Neuronal stem cell (in vitro differentiated cells): ENCODE measurements at regions not wholly inside any gene's neighbourhood (a gene's known extent, or its start where the extent isn't known, plus 50 kb on each side); places are given as distances from the start of the nearest gene placed in this dataset.

Experiments used
- DNase-seq: peaks from one replicate; pipeline ENCODE4 v3.0.0-alpha.2; 2013; ENCODE audit warnings: low spot score
- H2AFZ ChIP-seq: one replicate; pipeline ENCODE4 v1.6.1; 2013; ENCODE audit warnings: mild to moderate bottlenecking, low read length, inconsistent platforms
- H2AK5ac ChIP-seq: 2 replicates; pipeline ENCODE4 v1.6.1; 2013; ENCODE audit warnings: low read depth, mild to moderate bottlenecking, inconsistent platforms, low read length, moderate library complexity, mixed read lengths
- H2BK120ac ChIP-seq: 2 replicates; pipeline ENCODE4 v1.6.1; 2013; ENCODE audit warnings: low read depth, mild to moderate bottlenecking, inconsistent platforms, low read length, moderate library complexity, mixed read lengths
- H2BK12ac ChIP-seq: one replicate; pipeline ENCODE4 v1.6.1; 2013; ENCODE audit warnings: low read length, inconsistent platforms
- H2BK15ac ChIP-seq: 2 replicates; pipeline ENCODE4 v1.6.1; 2013; ENCODE audit warnings: mild to moderate bottlenecking, low read length, inconsistent platforms, mixed read lengths
- H2BK5ac ChIP-seq: one replicate; pipeline ENCODE4 v1.6.1; 2013; ENCODE audit warnings: inconsistent platforms, mild to moderate bottlenecking, low read length, moderate library complexity
- H3K14ac ChIP-seq: one replicate; pipeline ENCODE4 v1.6.1; 2013; ENCODE audit warnings: low read length, inconsistent platforms
- H3K18ac ChIP-seq: 2 replicates; pipeline ENCODE4 v1.6.1; 2013; ENCODE audit warnings: low read length, inconsistent platforms
- H3K23ac ChIP-seq: 2 replicates; pipeline ENCODE4 v1.6.1; 2013; ENCODE audit warnings: low read depth, mild to moderate bottlenecking, mixed read lengths, low read length, inconsistent platforms; ENCODE audit not compliant: poor library complexity
- H3K27ac ChIP-seq: replicated peaks from 3 replicates; pipeline ENCODE4 v1.5.1; 2013; ENCODE audit warnings: low read length, inconsistent platforms
- H3K27me3 ChIP-seq, 3 experiments: 2 replicates each; pipeline ENCODE4 v1.6.1; 2013; ENCODE audit warnings: low read length in 3 of 3, mild to moderate bottlenecking in 2 of 3, inconsistent platforms in 1 of 3, low read depth in 1 of 3, mixed read lengths in 1 of 3, moderate library complexity in 1 of 3; ENCODE audit not compliant: control insufficient read depth in 3 of 3, insufficient read depth in 3 of 3
- H3K36me3 ChIP-seq, 2 donors: replicated peaks in 1 of 2; 2 replicates each; pipeline ENCODE4 v1.6.1; 2013; ENCODE audit warnings: low read length in 2 of 2; ENCODE audit not compliant: control insufficient read depth in 2 of 2, insufficient read depth in 2 of 2
- H3K4ac ChIP-seq: 2 replicates; pipeline ENCODE4 v1.6.1; 2013; ENCODE audit warnings: inconsistent platforms, mild to moderate bottlenecking, low read length, moderate library complexity
- H3K4me1 ChIP-seq, 2 donors: 1 replicate in 1 of 2; 2 replicates in 1 of 2; pipeline ENCODE4 v1.6.1; 2013; ENCODE audit warnings: low read length in 2 of 2, low read depth in 1 of 2; ENCODE audit not compliant: control insufficient read depth in 2 of 2, insufficient read depth in 1 of 2
- H3K4me2 ChIP-seq: one replicate; pipeline ENCODE4 v1.6.1; 2013; ENCODE audit warnings: mild to moderate bottlenecking, low read length, inconsistent platforms; ENCODE audit not compliant: insufficient read depth, poor library complexity, severe bottlenecking
- H3K4me3 ChIP-seq, 2 donors: 2 replicates each; pipeline ENCODE4 v1.5.1; 2013; ENCODE audit warnings: low read length in 2 of 2, mild to moderate bottlenecking in 2 of 2, inconsistent platforms in 1 of 2, moderate library complexity in 1 of 2
- H3K79me1 ChIP-seq: one replicate; pipeline ENCODE4 v1.6.1; 2013; ENCODE audit warnings: low read depth, mild to moderate bottlenecking, inconsistent platforms, low read length, moderate library complexity
- H3K9ac ChIP-seq: one replicate; pipeline ENCODE4 v1.6.1; 2013; ENCODE audit warnings: mild to moderate bottlenecking, low read depth, low read length, inconsistent platforms; ENCODE audit not compliant: poor library complexity
- H3K9me3 ChIP-seq, 2 donors: replicated peaks in 1 of 2; 2 replicates each; pipeline versions ENCODE3 to v1.6.1; 2013; ENCODE audit warnings: low read length in 2 of 2, mild to moderate bottlenecking in 2 of 2, inconsistent platforms in 1 of 2, low read depth in 1 of 2, mixed read lengths in 1 of 2, moderate library complexity in 1 of 2; ENCODE audit not compliant: control insufficient read depth in 2 of 2, insufficient read depth in 1 of 2
- H4K8ac ChIP-seq: one replicate; pipeline ENCODE4 v1.6.1; 2013; ENCODE audit warnings: low read depth, mild to moderate bottlenecking, inconsistent platforms, low read length, moderate library complexity
- H4K91ac ChIP-seq: one replicate; pipeline ENCODE4 v1.6.1; 2013; ENCODE audit warnings: low read length, low read depth, mild to moderate bottlenecking, inconsistent platforms; ENCODE audit not compliant: poor library complexity
- WGBS, 2 donors: extraction: QIAGEN DNeasy Blood & Tissue Kit; methylation state at CpG; one replicate each; pipeline ENCODE4 v1.1.7; 2013; ENCODE audit warnings: missing lambda C conversion rate in 2 of 2, mixed read lengths in 1 of 2; ENCODE audit not compliant: insufficient read length in 2 of 2, insufficient replicate concordance in 1 of 2; ENCODE audit errors: extremely low coverage in 2 of 2; 5-methylcytosine and 5-hydroxymethylcytosine counted together

DNA sequence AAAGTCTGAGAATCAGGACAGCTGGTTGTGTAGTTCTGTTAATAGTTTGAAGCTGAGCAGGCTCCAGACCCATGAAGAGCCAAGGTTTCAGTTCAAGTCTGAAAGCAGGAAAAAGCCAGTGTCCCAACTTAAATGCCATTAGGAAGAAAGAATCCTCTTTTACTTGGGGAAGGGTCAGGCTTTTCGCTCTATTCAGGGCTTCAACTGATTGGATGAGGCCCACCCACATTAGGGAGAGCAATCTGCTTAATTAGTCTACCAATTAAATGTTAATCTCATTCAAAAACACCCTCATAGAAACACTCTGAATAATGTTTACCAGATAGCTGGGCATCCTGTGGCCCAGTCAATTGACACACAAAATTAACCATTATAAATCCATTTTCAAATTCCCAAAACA, 462.2 kb downstream of the EPM2A start:
- H3K27ac ChIP-seq, result no peak overlapping the region
- no peak for DNase-seq
- WGBS, 2 donors, result no CpG with 5 or more reads among the region's 1 CpG

GRCh38 chr6:145274083-145274482, 461.2 kb downstream of the EPM2A start:
- Histone ChIP-seq H3K23ac (no peak overlapping the region), H3K9me3 (no peaks in the 10 kb centered on the region), H3K27ac (no peak overlapping the region), H3K9ac (no peak overlapping the region), H4K91ac (no peak overlapping the region), H2BK5ac (no peak overlapping the region), H4K8ac (no peak overlapping the region), H2BK15ac (no peak overlapping the region), H3K4me1 (peaks cover 0 to 2% of the 10 kb centered on the region in 2 donors), H2BK120ac (no peak overlapping the region), H3K36me3 (no peaks in the 10 kb centered on the region), H3K4ac (no peak overlapping the region), H2AFZ (no peak overlapping the region), H3K79me1 (no peaks in the 10 kb centered on the region), H3K14ac (no peak overlapping the region), H3K4me2 (no peak overlapping the region), H3K27me3 (no peaks in the 10 kb centered on the region), H2BK12ac (no peak overlapping the region), H3K4me3 (no peak overlapping the region), H3K18ac (no peak overlapping the region), H2AK5ac (no peak overlapping the region)
- no peak for DNase-seq
- no CpG with 5 or more reads among the region's 1 CpG for WGBS, 2 donors

More for the DNA sequence above, 462.2 kb downstream of the EPM2A start:
- no peak overlapping the region for H2AK5ac ChIP-seq
- H3K4me3 ChIP-seq, result no peak overlapping the region
- no peak overlapping the region for H3K9ac ChIP-seq
- H3K9me3 ChIP-seq, result no peaks in the 10 kb centered on the region
- H3K23ac ChIP-seq, result no peak overlapping the region
- H4K8ac ChIP-seq, result no peak overlapping the region
- no peak overlapping the region for H2BK5ac ChIP-seq
- H3K14ac ChIP-seq, result no peak overlapping the region
- peaks cover 0 to 2% of the 10 kb centered on the region in 2 donors for H3K4me1 ChIP-seq
- H2AFZ ChIP-seq, result no peak overlapping the region
- H2BK12ac ChIP-seq, result no peak overlapping the region
- no peak overlapping the region for H3K4me2 ChIP-seq
- no peaks in the 10 kb centered on the region for H3K79me1 ChIP-seq
- H3K4ac ChIP-seq, result no peak overlapping the region
- no peak overlapping the region for H2BK15ac ChIP-seq
- no peak overlapping the region for H2BK120ac ChIP-seq
- no peak overlapping the region for H4K91ac ChIP-seq
- no peaks in the 10 kb centered on the region for H3K27me3 ChIP-seq
- H3K18ac ChIP-seq, result no peak overlapping the region
- no peaks in the 10 kb centered on the region for H3K36me3 ChIP-seq

GRCh38 chr6:145275019-145275418, 460.3 kb downstream of the EPM2A start:
- Histone ChIP-seq H3K4me2 (no peak overlapping the region), H3K4me1 (peaks cover 0 to 2% of the 10 kb centered on the region in 2 donors), H2AK5ac (no peak overlapping the region), H3K14ac (no peak overlapping the region), H3K27me3 (no peaks in the 10 kb centered on the region), H3K23ac (no peak overlapping the region), H3K18ac (no peak overlapping the region), H3K4me3 (no peak overlapping the region), H2BK15ac (no peak overlapping the region), H2BK120ac (no peak overlapping the region), H2AFZ (no peak overlapping the region), H3K79me1 (no peaks in the 10 kb centered on the region), H4K8ac (no peak overlapping the region), H2BK5ac (no peak overlapping the region), H2BK12ac (no peak overlapping the region), H3K27ac (no peak overlapping the region), H4K91ac (no peak overlapping the region), H3K9me3 (no peaks in the 10 kb centered on the region), H3K9ac (no peak overlapping the region), H3K4ac (no peak overlapping the region), H3K36me3 (no peaks in the 10 kb centered on the region)
- no CpG with 5 or more reads among the region's 6 CpGs for WGBS, 2 donors
- no peak for DNase-seq

DNA sequence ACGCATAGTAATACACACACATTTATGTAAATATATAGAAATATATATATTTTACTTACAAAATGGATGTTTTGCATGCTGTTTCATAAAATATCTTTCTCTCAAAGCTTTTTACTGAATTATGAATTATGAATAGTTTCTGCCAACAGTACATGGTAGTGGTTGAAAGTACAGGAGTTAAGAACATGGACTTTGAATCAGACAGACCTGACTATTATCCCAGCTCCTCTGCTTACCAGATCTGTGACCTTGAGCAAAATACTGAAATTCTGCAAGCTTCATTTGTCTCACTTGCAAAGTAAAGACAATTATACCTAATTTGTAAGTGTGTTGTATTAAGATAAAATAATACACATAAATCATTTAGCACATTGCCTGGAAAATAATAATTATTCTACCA, 459.5 kb downstream of the EPM2A start:
- H3K9ac ChIP-seq, result no peak overlapping the region
- no peak overlapping the region for H3K4me3 ChIP-seq
- H3K9me3 ChIP-seq, result no peaks in the 10 kb centered on the region
- no peak overlapping the region for H2BK5ac ChIP-seq
- WGBS, 2 donors, result no CpG with 5 or more reads among the region's 1 CpG
- no peak overlapping the region for H2BK12ac ChIP-seq
- H3K36me3 ChIP-seq, result no peaks in the 10 kb centered on the region
- no peak overlapping the region for H3K4ac ChIP-seq
- H3K4me1 ChIP-seq, result peaks cover 0 to 2% of the 10 kb centered on the region in 2 donors
- H3K79me1 ChIP-seq, result no peaks in the 10 kb centered on the region
- no peak overlapping the region for H3K27ac ChIP-seq
- no peak overlapping the region for H4K8ac ChIP-seq
- DNase-seq, result no peak
- no peak overlapping the region for H3K4me2 ChIP-seq
- no peak overlapping the region for H4K91ac ChIP-seq
- no peaks in the 10 kb centered on the region for H3K27me3 ChIP-seq
- no peak overlapping the region for H3K14ac ChIP-seq
- H2BK15ac ChIP-seq, result no peak overlapping the region
- no peak overlapping the region for H2AK5ac ChIP-seq
- H3K23ac ChIP-seq, result no peak overlapping the region
- H2BK120ac ChIP-seq, result no peak overlapping the region
- no peak overlapping the region for H3K18ac ChIP-seq
- H2AFZ ChIP-seq, result no peak overlapping the region
